GM12892 (cell line): ENCODE measurements at regions not wholly inside any gene's neighbourhood (a gene's known extent, or its start where the extent isn't known, plus 50 kb on each side); places are given as distances from the start of the nearest gene placed in this dataset.

ENCODE experiments used
- POLR2A ChIP-seq: IDR thresholded peaks from 2 replicates; pipeline ENCODE4 v1.6.1; 2011; ENCODE audit warnings: low read depth, low read length, control low read depth
- POLR2AphosphoS5 ChIP-seq: IDR thresholded peaks from 2 replicates; pipeline ENCODE4 v1.6.1; 2011; ENCODE audit warnings: low read depth, low read length, control low read depth

DNA sequence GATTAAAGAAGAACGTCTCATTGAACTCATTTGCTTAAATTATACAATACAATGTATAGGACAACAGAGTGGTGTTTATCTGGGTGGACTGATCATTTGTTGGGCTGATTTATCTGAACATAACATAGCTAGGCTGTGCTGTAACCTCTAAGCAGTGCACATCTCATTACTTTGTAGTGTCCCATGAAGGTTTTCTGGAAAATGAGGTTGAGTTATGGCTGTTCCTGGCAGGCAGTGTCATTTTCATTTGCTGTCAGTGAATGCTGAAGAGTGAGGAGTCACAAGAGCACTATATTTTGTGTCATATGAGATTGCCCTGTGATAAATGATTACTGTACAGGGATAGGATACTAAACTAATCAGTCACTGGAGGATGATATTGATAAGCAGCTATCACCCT, 340.2 kb downstream of the HS3ST3B1 start:
- TF ChIP-seq POLR2A (no peak), POLR2AphosphoS5 (no peak)
